Transverse colon (tissue), 3 donors: ENCODE measurements at regions not wholly inside any gene's neighbourhood (a gene's known extent, or its start where the extent isn't known, plus 50 kb on each side); places are given as distances from the start of the nearest gene placed in this dataset.

ENCODE experiments used
- CTCF ChIP-seq, 5 experiments: fragments of 200-600 bp in 3 of 5; fragments of 450-650 bp in 2 of 5; sonication (generic) in 3 of 5; IDR thresholded peaks; 1 replicate in 2 of 5; 2 replicates in 3 of 5; pipeline ENCODE4 v1.5.1; 2016 to 2017; ENCODE audit warnings: antibody characterized with exemption in 5 of 5, inconsistent platforms in 3 of 5, mild to moderate bottlenecking in 2 of 5, moderate library complexity in 1 of 5
- POLR2A ChIP-seq: fragments of 450-650 bp; IDR thresholded peaks from one replicate; pipeline ENCODE4 v1.6.1; 2016; ENCODE audit warnings: antibody characterized with exemption, mild to moderate bottlenecking, moderate library complexity

- TF ChIP-seq CTCF (IDR thresholded peaks at IDR 0.05) (no peak), POLR2A (no peak)
Measured at GRCh38 chr16:54501797-54502196, 215.2 kb upstream of the IRX3 start.
